Left ventricle myocardium inferior (tissue), 1 donor: ENCODE measurements at regions not wholly inside any gene's neighbourhood (a gene's known extent, or its start where the extent isn't known, plus 50 kb on each side); places are given as distances from the start of the nearest gene placed in this dataset.

Source experiments
- DNase-seq: peaks from one replicate; pipeline ENCODE4 v3.0.0-alpha.2; 2020
- H3K27ac ChIP-seq: fragments of 200-600 bp; replicated peaks from 2 replicates; pipeline ENCODE4 v1.8.0; 2021
- H3K27me3 ChIP-seq: fragments of 200-600 bp; 2 replicates; pipeline ENCODE4 v1.8.0; 2021; ENCODE audit warnings: low read depth
- H3K36me3 ChIP-seq: fragments of 200-600 bp; 2 replicates; pipeline ENCODE4 v1.8.0; 2021
- H3K4me1 ChIP-seq: fragments of 200-600 bp; 2 replicates; pipeline ENCODE4 v1.8.0; 2021
- H3K4me3 ChIP-seq: fragments of 200-600 bp; 2 replicates; pipeline ENCODE4 v1.8.0; 2021; ENCODE audit warnings: mild to moderate bottlenecking, moderate library complexity
- H3K9me3 ChIP-seq: fragments of 200-600 bp; replicated peaks from 2 replicates; pipeline ENCODE4 v1.8.0; 2021
- CTCF ChIP-seq: fragments of 200-600 bp; IDR thresholded peaks from 2 replicates; pipeline ENCODE4 v1.8.0; 2021; ENCODE audit warnings: antibody characterized with exemption, mild to moderate bottlenecking, borderline replicate concordance
- intact Hi-C: fragments of 100-400 bp; cut with micrococcal nuclease; formaldehyde crosslinking; loops from one replicate; pipeline ENCODE4 v1.11.0; 2022
- donor health status: DM: no; HTN: yes; CAD: no; lungs with severe emphysema.

GRCh38 chr7:18265611-18266281 lies 229.8 kb upstream of the HDAC9 start:
- no peaks in the 10 kb centered on the region for H3K27me3 ChIP-seq
- no peak overlapping the region for H3K4me3 ChIP-seq
- TF ChIP-seq CTCF: no peak
- H3K36me3 ChIP-seq: no peaks in the 10 kb centered on the region
- no peak for DNase-seq
- H3K4me1 ChIP-seq: no peaks in the 10 kb centered on the region
- H3K9me3 ChIP-seq: peaks cover 13% of the 10 kb centered on the region
- no peak overlapping the region for H3K27ac ChIP-seq
- intact Hi-C loops: no loop called here

- H3K27ac ChIP-seq: no peak overlapping the region
- intact Hi-C loops: no loop called here
These were observed 227.0 kb upstream of the HDAC9 start for GRCh38 chr7:18268571-18268970.

GRCh38 chr7:18276380-18276779 lies 219.2 kb upstream of the HDAC9 start:
- Histone ChIP-seq H3K4me3 (no peak overlapping the region), H3K9me3 (no peaks in the 10 kb centered on the region), H3K4me1 (no peaks in the 10 kb centered on the region), H3K27ac (no peak overlapping the region), H3K36me3 (no peaks in the 10 kb centered on the region), H3K27me3 (no peaks in the 10 kb centered on the region)
- no peak for TF ChIP-seq CTCF
- DNase-seq: no peak
- intact Hi-C loops: no loop called here

More at GRCh38 chr7:18268571-18268970, 227.0 kb upstream of the HDAC9 start:
- Histone ChIP-seq H3K27me3 (no peaks in the 10 kb centered on the region), H3K4me1 (no peaks in the 10 kb centered on the region), H3K4me3 (no peak overlapping the region), H3K36me3 (no peaks in the 10 kb centered on the region), H3K9me3 (no peaks in the 10 kb centered on the region)
- DNase-seq: no peak
- no peak for TF ChIP-seq CTCF

- intact Hi-C loops: no loop called here
These were observed 217.2 kb upstream of the HDAC9 start for GRCh38 chr7:18278316-18278715.

GRCh38 chr7:18283045-18283444 lies 212.5 kb upstream of the HDAC9 start:
- no peak overlapping the region for H3K4me3 ChIP-seq
- no peaks in the 10 kb centered on the region for H3K9me3 ChIP-seq
- TF ChIP-seq CTCF: no peak
- no peak overlapping the region for H3K27ac ChIP-seq
- intact Hi-C loops: no loop called here
- H3K36me3 ChIP-seq: no peaks in the 10 kb centered on the region
- H3K27me3 ChIP-seq: no peaks in the 10 kb centered on the region
- DNase-seq: no peak
- no peaks in the 10 kb centered on the region for H3K4me1 ChIP-seq

More at GRCh38 chr7:18278316-18278715, 217.2 kb upstream of the HDAC9 start:
- no peaks in the 10 kb centered on the region for H3K27me3 ChIP-seq
- no peaks in the 10 kb centered on the region for H3K36me3 ChIP-seq
- H3K27ac ChIP-seq: no peak overlapping the region
- no peak for TF ChIP-seq CTCF
- no peak overlapping the region for H3K4me3 ChIP-seq
- no peak for DNase-seq
- H3K4me1 ChIP-seq: no peaks in the 10 kb centered on the region
- no peaks in the 10 kb centered on the region for H3K9me3 ChIP-seq
